DOHH2 (cell line): ENCODE measurements at regions not wholly inside any gene's neighbourhood (a gene's known extent, or its start where the extent isn't known, plus 50 kb on each side); places are given as distances from the start of the nearest gene placed in this dataset.

Experiments used
- EZH2phosphoT487 ChIP-seq: fragments of 200-600 bp; sonication (generic); IDR thresholded peaks from 2 replicates; pipeline ENCODE4 v1.6.1; 2017; ENCODE audit warnings: borderline replicate concordance, mild to moderate bottlenecking, antibody characterized with exemption, low read length, moderate library complexity, mixed read lengths
- TF ChIP-seq, protein P1 (sequence below): fragments of 200-600 bp; sonication (generic); IDR thresholded peaks from one replicate; pipeline ENCODE4 v1.5.1; 2014; ENCODE audit warnings: antibody characterized with exemption, mild to moderate bottlenecking, low read depth, low read length; ENCODE audit not compliant: poor library complexity, severe bottlenecking

DNA sequence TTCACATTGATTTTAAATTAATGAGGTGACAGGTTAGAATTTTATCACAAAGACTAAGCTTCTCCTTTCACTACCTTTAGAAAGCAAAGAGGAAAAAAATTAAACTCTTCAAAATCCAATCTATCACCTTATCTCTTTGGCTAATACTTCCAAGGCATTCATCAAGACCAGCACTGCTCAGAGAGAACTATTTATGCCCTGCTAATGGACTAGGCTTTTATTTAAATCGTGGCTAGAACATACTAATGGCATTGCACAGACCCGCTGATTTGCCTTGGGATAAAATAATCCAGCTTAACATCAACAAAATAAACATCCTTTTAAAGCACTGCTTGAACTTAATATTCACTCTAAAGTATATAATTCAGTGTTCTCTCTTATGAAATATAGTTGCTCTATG is 880.4 kb downstream of the HACE1 start:
- TF ChIP-seq, protein P1, sequence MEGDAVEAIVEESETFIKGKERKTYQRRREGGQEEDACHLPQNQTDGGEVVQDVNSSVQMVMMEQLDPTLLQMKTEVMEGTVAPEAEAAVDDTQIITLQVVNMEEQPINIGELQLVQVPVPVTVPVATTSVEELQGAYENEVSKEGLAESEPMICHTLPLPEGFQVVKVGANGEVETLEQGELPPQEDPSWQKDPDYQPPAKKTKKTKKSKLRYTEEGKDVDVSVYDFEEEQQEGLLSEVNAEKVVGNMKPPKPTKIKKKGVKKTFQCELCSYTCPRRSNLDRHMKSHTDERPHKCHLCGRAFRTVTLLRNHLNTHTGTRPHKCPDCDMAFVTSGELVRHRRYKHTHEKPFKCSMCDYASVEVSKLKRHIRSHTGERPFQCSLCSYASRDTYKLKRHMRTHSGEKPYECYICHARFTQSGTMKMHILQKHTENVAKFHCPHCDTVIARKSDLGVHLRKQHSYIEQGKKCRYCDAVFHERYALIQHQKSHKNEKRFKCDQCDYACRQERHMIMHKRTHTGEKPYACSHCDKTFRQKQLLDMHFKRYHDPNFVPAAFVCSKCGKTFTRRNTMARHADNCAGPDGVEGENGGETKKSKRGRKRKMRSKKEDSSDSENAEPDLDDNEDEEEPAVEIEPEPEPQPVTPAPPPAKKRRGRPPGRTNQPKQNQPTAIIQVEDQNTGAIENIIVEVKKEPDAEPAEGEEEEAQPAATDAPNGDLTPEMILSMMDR: no peak
- TF ChIP-seq EZH2phosphoT487: no peak
